HG02623 (cell line): ENCODE measurements at regions not wholly inside any gene's neighbourhood (a gene's known extent, or its start where the extent isn't known, plus 50 kb on each side); places are given as distances from the start of the nearest gene placed in this dataset.

Experiments used
- ATAC-seq: cut with Tn5 transposase; IDR thresholded peaks from one replicate; pipeline ENCODE4 v1.9.1; 2021; ENCODE audit warnings: moderate library complexity; ENCODE audit not compliant: unreplicated experiment

DNA sequence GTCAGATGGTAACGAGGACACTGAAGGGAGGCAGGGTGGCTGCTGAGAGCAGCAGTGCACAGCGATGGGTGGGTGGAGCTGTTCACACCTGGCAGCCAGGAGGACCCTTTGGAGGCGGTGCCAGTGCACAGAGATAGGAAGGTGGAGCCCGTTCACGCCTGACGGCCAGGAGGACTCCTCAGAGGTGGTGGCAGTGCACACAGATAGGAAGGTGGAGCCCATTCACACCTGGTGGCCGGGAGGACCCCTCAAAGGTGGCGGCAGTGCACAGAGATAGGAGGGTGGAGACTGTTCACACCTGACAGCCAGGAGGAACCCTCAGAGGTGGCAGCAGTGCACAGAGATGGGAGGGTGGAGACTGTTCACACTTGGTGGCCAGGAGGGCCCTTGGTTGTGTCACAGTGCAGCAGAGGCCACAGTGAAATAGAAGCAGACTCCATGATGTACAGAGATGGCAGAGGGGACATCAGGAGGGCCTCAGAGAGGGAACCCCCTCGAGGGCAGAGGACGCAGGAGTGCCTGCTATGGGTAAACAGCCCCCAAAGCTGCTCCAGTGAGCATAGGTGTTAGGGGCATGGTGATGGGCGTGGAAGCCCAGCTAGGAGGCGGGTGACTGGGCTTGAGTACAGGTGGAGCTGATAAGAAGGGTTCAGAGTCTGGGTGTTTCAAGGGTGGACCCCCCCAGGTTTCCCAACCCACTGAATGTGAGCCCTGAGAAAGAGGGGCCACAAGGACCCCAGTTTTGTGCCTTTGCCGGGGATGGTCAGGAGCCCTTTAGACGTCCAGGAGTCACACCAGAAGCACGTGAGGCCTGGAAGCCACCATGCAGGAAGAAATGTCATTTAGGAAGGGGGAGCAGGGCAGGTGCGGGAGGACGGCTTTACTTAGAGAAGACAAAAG, 566.7 kb downstream of the BRD1 start:
- ATAC-seq, result no peak

DNA sequence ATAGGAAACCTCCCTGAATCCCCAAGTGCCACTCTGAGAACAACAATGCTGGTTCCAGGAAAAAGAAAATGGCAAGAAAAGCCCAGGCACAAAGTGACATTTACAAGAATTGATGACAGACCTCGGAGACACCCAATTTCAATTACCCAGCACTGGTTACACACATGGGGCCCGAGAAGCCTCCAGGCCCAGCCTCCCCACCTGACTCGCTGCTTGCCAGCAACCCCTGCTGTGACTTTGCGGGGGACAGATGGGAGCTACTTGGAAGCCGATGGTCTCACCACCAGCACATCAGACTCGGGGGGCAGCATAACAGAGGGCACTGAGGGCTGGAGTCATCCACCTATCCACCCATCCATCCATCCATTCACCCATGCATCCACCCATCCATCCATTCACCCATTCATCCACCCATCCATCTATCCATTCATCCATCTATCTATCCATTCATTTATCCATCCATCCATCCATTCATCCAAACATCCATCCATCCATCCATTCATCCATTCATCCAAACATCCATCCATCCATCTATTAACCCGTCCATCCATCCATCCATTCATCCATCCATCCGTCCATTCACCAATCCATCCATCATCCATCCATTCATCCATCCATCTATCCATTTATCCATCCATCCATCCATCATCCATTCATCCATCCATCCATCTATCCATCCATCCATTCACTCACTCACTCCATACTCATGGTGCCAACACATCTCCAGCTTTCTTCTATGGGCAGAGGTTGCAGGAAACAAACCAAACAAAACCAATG, 567.6 kb downstream of the BRD1 start:
- no peak for ATAC-seq

DNA sequence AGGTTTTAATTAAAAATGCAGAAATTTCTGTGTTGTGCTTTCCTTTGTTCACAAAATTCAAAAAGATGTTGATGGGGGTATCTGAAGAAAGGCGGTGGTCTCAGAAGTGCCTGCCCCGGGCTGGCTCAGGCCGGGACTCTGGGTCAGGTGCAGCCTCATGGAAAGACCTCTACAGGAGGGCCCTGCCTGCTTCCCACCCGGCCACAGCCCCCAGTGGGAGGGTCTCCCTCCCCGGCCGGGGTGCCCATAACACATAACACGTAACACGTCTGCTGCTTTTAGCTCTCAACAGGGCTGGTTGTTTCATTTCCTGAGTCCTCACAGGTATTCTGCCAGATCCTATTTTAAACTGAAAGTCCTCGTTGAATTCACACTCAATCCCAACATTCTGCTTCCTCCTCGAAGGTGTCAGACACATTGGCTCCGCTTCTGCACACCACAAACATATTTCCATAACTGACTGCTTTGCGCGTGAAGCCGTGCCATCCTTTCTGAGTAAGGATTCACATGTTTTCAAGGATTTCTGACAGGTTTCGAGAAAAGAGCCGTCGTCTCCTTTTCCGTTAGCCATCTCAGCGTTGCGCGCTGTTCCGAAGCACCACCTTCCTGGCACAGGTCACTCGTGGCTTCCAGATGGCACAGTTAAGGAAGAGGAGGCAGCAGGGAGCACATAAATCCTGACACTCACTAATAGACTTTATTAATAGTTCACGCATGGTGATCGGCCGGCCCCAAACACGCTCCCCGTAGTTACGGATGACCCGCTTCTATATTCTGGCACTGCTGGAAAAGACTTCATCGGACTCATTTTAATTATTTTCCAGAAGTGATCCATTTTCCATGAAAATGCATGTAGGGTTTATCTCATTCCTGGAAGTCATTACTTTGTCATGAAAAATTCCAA, 569.3 kb downstream of the BRD1 start:
- no peak for ATAC-seq

DNA sequence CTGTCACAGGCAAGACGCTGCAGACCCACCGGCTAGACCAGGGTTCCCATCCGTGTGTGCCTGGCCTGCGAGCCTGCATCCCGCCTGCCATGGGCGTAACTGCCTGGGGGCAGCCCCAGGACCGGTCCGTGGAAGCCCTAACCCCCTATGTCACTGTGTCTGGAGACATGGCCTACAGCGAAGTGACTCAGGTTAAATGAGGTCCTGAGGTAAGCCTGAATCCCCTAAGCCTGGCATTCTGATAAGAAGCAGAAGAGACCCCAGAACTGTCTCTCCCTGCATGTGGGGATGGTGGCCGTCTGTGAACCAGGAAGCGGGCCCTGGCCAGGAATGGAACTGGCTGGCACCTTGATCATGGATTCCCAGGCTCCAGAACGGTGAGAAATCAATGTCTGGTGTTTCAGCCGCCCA, 570.1 kb downstream of the BRD1 start:
- ATAC-seq, result no peak

DNA sequence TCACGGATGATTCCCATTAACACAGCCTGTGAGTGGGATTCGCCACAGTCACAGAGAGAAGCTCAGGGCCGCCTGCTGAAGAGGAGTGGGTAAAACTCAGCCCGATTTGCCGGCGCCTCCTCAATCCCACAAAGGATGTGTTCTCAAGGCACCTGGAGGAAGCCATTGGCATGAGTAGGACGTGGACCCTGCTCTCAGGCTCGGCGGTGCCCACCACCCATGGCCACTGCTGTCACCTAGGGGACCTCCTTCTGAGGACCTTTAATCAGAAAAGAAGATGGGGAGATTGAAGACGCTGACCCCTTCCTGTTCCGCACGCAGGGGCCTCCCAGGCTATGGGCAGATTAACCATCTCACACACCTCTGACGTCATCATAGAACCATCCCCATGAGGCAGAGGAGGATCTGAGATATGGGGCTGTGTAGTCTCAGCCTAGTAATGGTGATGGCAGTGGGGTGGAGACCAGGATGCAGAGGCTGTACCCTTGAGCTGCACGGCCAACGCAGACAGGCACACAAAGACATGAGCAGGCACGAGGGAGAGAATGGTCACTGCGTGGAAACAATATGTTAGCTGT, 571.8 kb downstream of the BRD1 start:
- ATAC-seq, result no peak

- ATAC-seq, result no peak
Measured at GRCh38 chr22:49255154-49255553, 572.5 kb downstream of the BRD1 start.

- no peak for ATAC-seq
Measured at GRCh38 chr22:49253656-49254055, 574.0 kb downstream of the BRD1 start.

DNA sequence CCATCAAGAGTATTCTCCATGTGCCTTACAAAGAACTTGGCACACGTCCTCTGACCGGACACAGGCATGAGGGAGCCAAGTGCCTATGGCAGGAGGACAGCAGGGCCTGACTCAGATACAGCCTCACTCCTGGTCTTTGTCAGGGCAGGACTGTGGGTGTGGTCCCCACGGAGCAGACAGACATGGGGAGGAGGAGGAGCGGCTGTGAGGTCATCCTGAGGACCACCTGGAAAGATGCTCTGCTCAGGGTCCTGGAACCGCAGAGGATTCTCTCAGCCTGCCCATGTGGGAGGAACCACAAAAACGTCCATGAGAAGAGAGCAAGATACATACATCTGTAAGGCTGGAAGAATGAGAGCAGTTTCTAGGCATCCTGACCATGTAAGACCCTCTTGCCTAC, 576.3 kb downstream of the BRD1 start:
- ATAC-seq, result no peak

DNA sequence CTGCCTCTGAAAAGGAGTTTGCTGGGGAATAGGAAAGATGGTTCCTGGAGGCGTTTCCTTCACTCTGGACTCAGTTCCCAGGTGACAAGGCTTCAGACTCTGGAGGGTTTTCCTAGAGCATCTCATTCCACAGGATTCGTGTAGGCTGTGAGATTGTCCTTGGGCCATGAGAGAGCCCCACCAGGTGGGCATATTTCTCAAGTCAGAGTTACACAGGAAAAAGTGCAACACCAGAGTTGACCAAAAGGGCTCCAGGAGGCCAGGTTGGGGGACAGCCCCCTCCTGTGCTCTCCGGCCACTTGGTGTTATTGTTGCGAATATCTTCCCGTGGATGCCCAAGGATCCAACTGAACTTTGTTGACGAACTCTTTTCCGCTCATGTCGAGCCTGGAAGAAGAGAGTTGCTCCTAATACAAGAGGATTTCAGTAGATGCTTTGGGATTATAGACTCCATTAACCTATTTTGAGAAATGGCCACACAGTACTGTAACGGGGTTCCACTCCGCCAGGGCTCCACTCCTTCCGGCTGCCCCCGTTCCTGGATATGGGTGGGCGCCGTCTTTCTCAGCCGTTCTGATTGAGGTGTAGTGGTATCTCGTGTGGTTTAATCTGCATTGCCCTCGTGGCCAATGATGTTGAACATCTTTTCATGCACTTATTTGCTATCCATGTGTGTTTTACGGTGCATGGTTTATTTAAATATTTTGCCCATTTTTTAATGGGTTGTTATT, 580.3 kb downstream of the BRD1 start:
- ATAC-seq, result no peak

- no peak for ATAC-seq
Measured at GRCh38 chr22:49244466-49245420, 582.9 kb downstream of the BRD1 start.

DNA sequence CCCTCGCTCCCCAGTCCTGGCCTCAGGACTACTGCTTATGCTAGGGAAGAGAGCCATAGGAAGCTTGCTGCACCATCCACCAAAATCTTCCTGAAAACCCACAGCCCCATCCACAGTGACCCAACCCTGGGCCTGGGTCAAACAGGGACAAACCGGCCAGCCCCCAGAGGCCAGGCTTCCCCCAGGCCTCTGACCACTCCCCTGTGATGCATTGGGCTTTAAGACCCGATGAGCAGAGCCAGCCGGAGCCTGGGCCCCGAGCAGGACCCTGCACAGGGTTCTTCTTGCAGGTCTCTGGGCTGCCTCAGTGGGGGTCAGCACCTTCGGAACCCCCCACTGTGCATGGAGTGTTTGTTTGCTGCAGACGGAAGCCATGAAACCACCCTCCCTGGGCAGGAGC, 583.7 kb downstream of the BRD1 start:
- no peak for ATAC-seq

DNA sequence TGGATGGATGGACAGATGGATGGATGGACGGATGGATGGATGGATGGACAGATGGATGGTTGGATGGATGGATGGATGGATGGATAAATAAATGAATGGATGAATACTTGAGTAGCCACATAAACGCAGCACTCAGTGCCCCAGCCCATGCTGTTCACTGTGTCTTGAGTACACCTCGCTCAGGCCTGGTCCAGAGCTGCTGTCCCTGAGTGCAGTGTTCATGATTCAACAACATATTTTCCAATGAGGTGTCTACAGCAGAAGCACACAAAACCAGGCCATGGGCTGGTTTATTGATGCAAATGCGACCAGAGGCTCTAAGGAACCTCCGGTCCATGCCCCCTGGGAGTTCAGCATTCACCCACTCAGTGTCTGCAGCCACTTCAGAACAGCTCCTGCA, 584.3 kb downstream of the BRD1 start:
- no peak for ATAC-seq

DNA sequence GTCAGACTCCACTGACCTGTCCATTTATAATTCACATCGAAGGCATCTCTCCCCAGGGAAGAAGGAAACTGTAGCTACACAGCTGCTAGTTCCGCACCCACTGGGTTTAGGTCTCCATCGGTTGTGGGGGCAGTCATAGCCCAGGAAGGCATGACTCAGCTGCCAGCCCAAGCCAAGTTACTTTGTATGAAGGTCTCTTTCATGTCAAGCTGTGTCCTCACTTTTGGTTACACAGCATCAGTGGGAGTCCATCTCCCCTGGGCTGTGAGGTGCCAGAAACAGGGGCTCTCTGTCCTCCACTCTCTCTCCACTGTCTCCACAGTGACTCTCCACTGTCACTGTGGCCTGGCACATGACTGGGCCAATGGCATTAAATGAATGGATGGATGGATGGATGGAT, 585.2 kb downstream of the BRD1 start:
- no peak for ATAC-seq

DNA sequence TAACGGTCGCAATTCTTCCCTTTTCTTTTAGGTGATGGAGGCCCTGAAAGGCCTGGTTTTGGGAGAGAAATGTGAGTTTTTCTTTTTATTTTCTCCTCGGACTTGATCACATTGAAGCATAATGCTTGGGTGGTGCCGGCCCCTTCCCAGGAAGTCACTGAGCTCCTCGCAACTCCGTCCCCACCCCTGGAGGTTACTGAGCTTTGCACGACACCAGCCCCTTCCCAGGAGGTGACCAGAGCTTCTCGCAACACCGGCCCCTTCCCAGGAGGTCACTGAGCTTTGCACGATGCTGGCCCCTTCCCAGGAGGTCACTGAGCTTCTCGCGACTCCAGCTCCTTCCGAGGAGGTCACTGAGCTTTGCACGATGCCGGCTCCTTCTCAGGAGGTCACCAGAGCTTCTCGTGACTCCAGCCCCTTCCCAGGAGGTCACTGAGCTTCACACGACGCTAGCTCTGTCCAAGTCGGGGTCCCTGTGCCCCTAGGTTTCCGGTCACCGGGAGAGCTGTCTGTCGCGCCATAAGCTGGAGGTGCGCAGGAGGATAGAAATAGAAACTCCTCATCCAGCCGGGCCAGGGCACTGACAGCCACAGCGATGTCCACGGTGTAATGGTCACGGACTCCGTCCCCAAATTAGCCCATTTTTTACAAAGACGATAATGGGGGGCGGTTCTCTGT, 586.4 kb downstream of the BRD1 start:
- ATAC-seq, result no peak

GRCh38 chr22:49240472-49240871, 587.2 kb downstream of the BRD1 start:
- no peak for ATAC-seq

DNA sequence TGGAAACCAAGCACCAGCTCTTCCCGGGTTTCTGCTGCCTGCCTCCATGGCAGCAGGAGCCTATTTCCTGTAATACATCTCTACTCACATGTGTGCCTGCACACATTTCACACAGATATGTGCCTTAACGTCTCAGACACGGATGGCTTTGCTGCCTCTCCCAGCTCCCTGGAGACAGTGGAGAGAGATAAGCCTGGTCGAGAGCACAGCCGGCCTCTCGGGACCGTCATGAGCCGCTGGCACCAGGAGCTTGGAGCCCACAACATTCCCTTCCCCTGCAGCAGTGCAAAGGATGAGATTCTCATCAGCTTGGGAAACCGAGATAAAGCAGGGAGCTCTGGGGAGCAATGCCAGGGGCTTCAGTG, 587.7 kb downstream of the BRD1 start:
- no peak for ATAC-seq

DNA sequence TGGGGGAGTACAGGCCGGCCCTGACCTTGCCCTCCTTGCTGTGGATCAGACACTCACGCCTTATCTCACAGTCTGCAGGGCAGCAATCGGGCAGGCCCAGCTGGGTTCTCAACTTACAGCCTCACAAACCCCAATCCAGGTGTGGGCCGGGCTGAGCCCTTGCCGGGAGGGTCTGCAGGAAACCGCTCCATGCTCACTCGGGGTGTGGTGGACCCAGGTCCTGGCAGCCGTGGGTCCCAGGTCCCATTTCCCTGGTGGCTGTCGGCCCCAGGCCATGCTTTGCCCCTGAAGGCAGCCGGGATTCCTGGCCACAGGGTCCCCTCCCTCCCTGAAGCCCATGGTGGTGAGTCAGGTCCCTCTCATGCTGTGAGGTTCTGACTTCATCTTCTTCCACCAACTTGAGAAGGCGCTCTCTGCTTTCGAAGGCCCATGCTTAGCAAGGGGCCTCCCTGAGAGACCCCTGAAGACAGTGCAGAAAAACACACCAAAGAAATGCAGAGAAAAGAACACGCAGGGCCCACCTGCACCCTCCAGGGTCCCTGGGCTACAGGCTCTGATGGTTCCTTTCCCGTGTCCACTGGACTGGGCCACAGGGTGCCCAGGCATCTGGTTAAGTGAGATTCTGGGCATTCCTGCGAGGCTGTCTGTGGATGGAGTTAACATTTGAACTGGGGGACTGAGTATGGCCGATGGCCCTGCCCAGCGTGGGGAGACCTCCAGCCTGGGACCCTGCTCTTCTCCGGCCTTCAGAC, 588.2 kb downstream of the BRD1 start:
- ATAC-seq, result no peak
